ENCODE measurements at regions not wholly inside any gene's neighbourhood (a gene's known extent, or its start where the extent isn't known, plus 50 kb on each side); places are given as distances from the start of the nearest gene placed in this dataset.
"Not testable (repeated sequence)": the region's sequence is repeated elsewhere in the genome, so short reads cannot be mapped to it uniquely, and the experiment has no call there.

DNA sequence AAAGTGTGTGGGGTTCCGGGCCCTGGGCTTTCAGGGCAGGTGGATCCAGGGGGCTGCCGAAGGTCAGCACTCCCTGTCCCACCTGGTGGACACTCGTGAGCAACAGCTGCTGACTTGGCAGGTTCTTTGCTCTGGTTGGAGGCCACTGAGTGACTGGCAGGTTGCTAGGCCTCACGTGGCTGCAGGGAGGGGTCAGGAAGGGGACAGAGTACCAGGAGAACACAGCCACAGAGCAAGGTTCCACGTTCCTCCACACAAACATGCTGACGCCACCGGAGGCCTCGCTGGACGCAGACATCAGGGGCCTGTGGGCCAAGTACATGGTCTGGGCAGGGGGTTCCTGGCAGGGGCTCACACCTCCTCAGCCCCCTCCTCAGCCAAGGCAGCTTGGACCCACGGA lies 152.0 kb upstream of the CDK13 start:
- H3K27ac Mint-ChIP-seq; H3F3A ChIP-seq (ENCODE audit: low read depth); H4K20me1 ChIP-seq (ENCODE audit: low read depth); H3K4me1 ChIP-seq; H3K4me3 Mint-ChIP-seq; H3K36me3 Mint-ChIP-seq; H3K9me3 ChIP-seq (ENCODE audit: low read depth); H3K27ac ChIP-seq; H3K4me2 ChIP-seq; H2AFZ ChIP-seq (replicated peaks); H3K27me3 ChIP-seq; H3K4me3 ChIP-seq; H3K9me3 Mint-ChIP-seq; H3K36me3 ChIP-seq; H3K79me2 ChIP-seq (ENCODE audit: low read depth); DNase-seq (ENCODE audit: low spot score); H3K27me3 Mint-ChIP-seq (ENCODE audit: insufficient read depth, low read depth); H3K4me1 Mint-ChIP-seq; H3K9ac ChIP-seq: not testable (repeated sequence)

DNA sequence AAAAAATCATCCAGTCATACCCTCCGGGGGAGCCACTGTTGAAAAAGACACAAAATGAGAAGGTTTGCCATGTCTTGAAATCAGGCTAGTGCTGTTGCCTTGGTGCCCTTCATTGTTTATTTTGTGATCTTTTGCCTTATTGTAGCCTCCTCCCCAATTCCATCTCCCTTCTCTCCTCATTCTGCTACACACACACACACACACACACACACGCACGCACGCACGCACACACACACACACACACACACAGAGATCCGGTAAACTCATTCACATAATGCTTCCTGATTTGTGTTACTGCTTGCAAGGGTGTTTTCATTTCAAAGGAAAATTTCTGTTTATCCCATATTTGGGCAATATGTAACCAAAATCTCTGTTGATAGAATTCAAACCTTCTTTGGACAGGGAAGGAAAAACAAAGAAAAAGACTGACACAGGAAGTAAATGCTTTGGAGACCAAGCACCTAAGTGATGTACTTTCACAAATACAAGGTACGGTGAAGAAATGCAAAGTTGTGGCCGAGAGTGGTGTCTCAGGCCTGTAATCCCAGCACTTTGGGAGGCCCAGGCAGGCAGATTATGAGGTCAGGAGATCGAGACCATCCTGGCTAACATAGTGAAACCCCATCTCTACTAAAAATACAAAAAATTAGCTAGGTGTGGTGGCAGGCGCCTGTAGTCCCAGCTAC lies 141.1 kb upstream of the CDK13 start:
- Mint-ChIP-seq H3K9me3 (peaks cover 2% of the 10 kb centered on the region), H3K4me3 (no peak overlapping the region), H3K27me3 (ENCODE audit: insufficient read depth, low read depth) (no peaks in the 10 kb centered on the region), H3K36me3 (no peaks in the 10 kb centered on the region), H3K27ac (no peak overlapping the region), H3K4me1 (peaks cover 2% of the 10 kb centered on the region)
- Histone ChIP-seq H3K27ac (no peak overlapping the region), H3K9ac (no peak overlapping the region), H3K79me2 (ENCODE audit: low read depth) (no peaks in the 10 kb centered on the region), H3K9me3 (ENCODE audit: low read depth) (no peaks in the 10 kb centered on the region), H4K20me1 (ENCODE audit: low read depth) (no peaks in the 10 kb centered on the region), H3K36me3 (no peaks in the 10 kb centered on the region), H2AFZ (replicated peaks) (no peak overlapping the region), H3F3A (ENCODE audit: low read depth) (no peaks in the 10 kb centered on the region), H3K4me1 (no peaks in the 10 kb centered on the region), H3K4me3 (no peak overlapping the region), H3K4me2 (no peak overlapping the region), H3K27me3 (no peaks in the 10 kb centered on the region)
- DNase-seq (ENCODE audit: low spot score): no peak
- TF ChIP-seq EZH2 (IDR thresholded peaks at IDR 0.05): no peak
- TF ChIP-seq, protein P1, sequence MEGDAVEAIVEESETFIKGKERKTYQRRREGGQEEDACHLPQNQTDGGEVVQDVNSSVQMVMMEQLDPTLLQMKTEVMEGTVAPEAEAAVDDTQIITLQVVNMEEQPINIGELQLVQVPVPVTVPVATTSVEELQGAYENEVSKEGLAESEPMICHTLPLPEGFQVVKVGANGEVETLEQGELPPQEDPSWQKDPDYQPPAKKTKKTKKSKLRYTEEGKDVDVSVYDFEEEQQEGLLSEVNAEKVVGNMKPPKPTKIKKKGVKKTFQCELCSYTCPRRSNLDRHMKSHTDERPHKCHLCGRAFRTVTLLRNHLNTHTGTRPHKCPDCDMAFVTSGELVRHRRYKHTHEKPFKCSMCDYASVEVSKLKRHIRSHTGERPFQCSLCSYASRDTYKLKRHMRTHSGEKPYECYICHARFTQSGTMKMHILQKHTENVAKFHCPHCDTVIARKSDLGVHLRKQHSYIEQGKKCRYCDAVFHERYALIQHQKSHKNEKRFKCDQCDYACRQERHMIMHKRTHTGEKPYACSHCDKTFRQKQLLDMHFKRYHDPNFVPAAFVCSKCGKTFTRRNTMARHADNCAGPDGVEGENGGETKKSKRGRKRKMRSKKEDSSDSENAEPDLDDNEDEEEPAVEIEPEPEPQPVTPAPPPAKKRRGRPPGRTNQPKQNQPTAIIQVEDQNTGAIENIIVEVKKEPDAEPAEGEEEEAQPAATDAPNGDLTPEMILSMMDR (IDR thresholded peaks at IDR 0.05): no peak
- no peak for TF ChIP-seq EZH2phosphoT487 (IDR thresholded peaks at IDR 0.05)

DNA sequence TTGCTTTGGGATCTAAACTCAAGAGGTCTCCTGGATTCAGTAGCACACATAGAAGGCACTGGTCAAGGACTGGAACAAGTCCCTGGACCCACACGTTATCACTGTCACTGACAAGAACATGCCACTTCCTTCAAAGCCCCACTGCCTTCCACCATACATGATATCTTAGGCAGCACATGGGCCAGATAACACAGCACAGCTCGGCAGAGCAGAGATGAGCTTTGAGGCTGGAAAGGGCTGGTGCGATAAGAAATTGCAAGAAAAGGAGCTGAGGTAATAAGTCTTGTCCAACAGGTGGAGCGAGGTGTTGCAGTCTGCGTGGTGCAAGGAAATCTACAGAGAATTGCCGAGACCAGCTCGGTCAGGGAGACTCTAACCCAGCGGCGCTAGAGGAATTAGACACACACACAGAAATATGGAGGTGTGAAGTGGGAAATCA lies 139.8 kb upstream of the CDK13 start:
- Histone ChIP-seq H3K9ac (no peak overlapping the region), H3K27ac (no peak overlapping the region), H3K4me3 (no peak overlapping the region), H3K27me3 (no peaks in the 10 kb centered on the region), H3K36me3 (no peaks in the 10 kb centered on the region), H3K79me2 (ENCODE audit: low read depth) (no peaks in the 10 kb centered on the region), H2AFZ (replicated peaks) (no peak overlapping the region), H3K4me1 (no peaks in the 10 kb centered on the region), H4K20me1 (ENCODE audit: low read depth) (no peaks in the 10 kb centered on the region), H3K4me2 (no peak overlapping the region), H3F3A (ENCODE audit: low read depth) (no peaks in the 10 kb centered on the region), H3K9me3 (ENCODE audit: low read depth) (no peaks in the 10 kb centered on the region)
- no peak for DNase-seq (ENCODE audit: low spot score)
- H3K4me1 Mint-ChIP-seq: peaks cover 2% of the 10 kb centered on the region
- H3K27ac Mint-ChIP-seq: no peak overlapping the region
- no peaks in the 10 kb centered on the region for H3K27me3 Mint-ChIP-seq (ENCODE audit: insufficient read depth, low read depth)
- H3K4me3 Mint-ChIP-seq: no peak overlapping the region
- peaks cover 2% of the 10 kb centered on the region for H3K9me3 Mint-ChIP-seq
- no peaks in the 10 kb centered on the region for H3K36me3 Mint-ChIP-seq
- TF ChIP-seq EZH2phosphoT487 (IDR thresholded peaks at IDR 0.05): no peak

DNA sequence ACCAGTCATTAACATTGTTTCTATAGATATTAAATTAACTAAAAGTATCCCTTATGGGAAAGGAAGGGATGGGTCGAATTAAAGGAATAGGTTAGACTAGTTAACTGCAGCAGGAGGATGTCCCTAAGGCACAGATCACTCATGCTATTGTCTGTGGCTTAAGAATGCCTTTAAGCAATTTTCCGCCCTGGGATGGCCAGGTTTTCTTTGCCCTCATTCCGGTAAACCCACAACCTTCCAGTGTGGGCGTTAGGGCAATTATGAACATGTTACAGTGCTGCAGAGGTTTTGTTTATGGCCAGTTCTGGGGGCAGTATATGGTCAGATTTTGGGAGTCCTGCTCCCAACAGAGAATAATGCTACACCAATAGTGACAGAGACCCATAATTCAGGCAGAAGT lies 139.3 kb upstream of the CDK13 start:
- no peak overlapping the region for H3K4me3 Mint-ChIP-seq
- H3K36me3 Mint-ChIP-seq: no peaks in the 10 kb centered on the region
- TF ChIP-seq, protein P1 (IDR thresholded peaks at IDR 0.05): no peak
- TF ChIP-seq EZH2 (IDR thresholded peaks at IDR 0.05): no peak
- no peak for TF ChIP-seq EZH2phosphoT487 (IDR thresholded peaks at IDR 0.05)
- Histone ChIP-seq H3K9ac (no peak overlapping the region), H3K27ac (no peak overlapping the region), H3K79me2 (ENCODE audit: low read depth) (no peaks in the 10 kb centered on the region), H3K9me3 (ENCODE audit: low read depth) (no peaks in the 10 kb centered on the region), H3K36me3 (no peaks in the 10 kb centered on the region), H3K4me3 (no peak overlapping the region), H3K4me2 (no peak overlapping the region), H3F3A (ENCODE audit: low read depth) (no peaks in the 10 kb centered on the region), H3K27me3 (no peaks in the 10 kb centered on the region), H2AFZ (replicated peaks) (no peak overlapping the region), H4K20me1 (ENCODE audit: low read depth) (no peaks in the 10 kb centered on the region), H3K4me1 (no peaks in the 10 kb centered on the region)
- H3K9me3 Mint-ChIP-seq: peaks cover 2% of the 10 kb centered on the region
- DNase-seq (ENCODE audit: low spot score): no peak
- H3K4me1 Mint-ChIP-seq: peaks cover 2% of the 10 kb centered on the region
- no peak overlapping the region for H3K27ac Mint-ChIP-seq
- no peaks in the 10 kb centered on the region for H3K27me3 Mint-ChIP-seq (ENCODE audit: insufficient read depth, low read depth)

All from neural progenitor cell (in vitro differentiated cells).